WTC11 (cell line): ENCODE measurements at regions not wholly inside any gene's neighbourhood (a gene's known extent, or its start where the extent isn't known, plus 50 kb on each side); places are given as distances from the start of the nearest gene placed in this dataset.
"Not testable (repeated sequence)": the region's sequence is repeated elsewhere in the genome, so short reads cannot be mapped to it uniquely, and the experiment has no call there.

Source experiments
- ATF3 ChIP-seq: sonication (generic); formaldehyde crosslinking; conservative IDR thresholded peaks from 2 replicates; pipeline ENCODE4 v1.8.1; 2022; ENCODE audit warnings: mild to moderate bottlenecking, missing genetic modification reagents
- CREM ChIP-seq: sonication (generic); formaldehyde crosslinking; IDR thresholded peaks from 2 replicates; pipeline ENCODE4 v1.8.1; 2022; ENCODE audit warnings: mild to moderate bottlenecking, missing genetic modification reagents, moderate library complexity
- NFYB ChIP-seq: sonication (generic); formaldehyde crosslinking; conservative IDR thresholded peaks from 2 replicates; pipeline ENCODE4 v1.8.0; 2022; ENCODE audit warnings: low read depth, missing genetic modification reagents
- NR2C2 ChIP-seq: sonication (generic); formaldehyde crosslinking; IDR thresholded peaks from 2 replicates; pipeline ENCODE4 v1.8.0; 2022; ENCODE audit warnings: mild to moderate bottlenecking, missing genetic modification reagents
- SMAD4 ChIP-seq: sonication (generic); formaldehyde crosslinking; IDR thresholded peaks from 2 replicates; pipeline ENCODE4 v1.8.0; 2022; ENCODE audit warnings: mild to moderate bottlenecking, missing genetic modification reagents
- SP1 ChIP-seq: sonication (generic); formaldehyde crosslinking; conservative IDR thresholded peaks from 2 replicates; pipeline ENCODE4 v1.8.1; 2022; ENCODE audit warnings: missing genetic modification reagents
- ZNF263 ChIP-seq: sonication (generic); formaldehyde crosslinking; IDR thresholded peaks from 2 replicates; pipeline ENCODE4 v1.8.1; 2022; ENCODE audit warnings: low read depth, mild to moderate bottlenecking, moderate library complexity, missing genetic modification reagents
- ZNF317 ChIP-seq: sonication (generic); formaldehyde crosslinking; IDR thresholded peaks from 2 replicates; pipeline ENCODE4 v1.8.1; 2023; ENCODE audit warnings: low read depth, mild to moderate bottlenecking, moderate library complexity, missing genetic modification reagents, borderline replicate concordance
- TF ChIP-seq, protein P1 (sequence below): fragments of 200-600 bp; IDR thresholded peaks from 2 replicates; pipeline ENCODE4 v1.8.0; 2022; ENCODE audit warnings: antibody characterized with exemption
- TF ChIP-seq, protein P2 (sequence below): sonication (generic); formaldehyde crosslinking; IDR thresholded peaks from 2 replicates; pipeline ENCODE4 v1.8.1; 2022; ENCODE audit warnings: low read depth, missing genetic modification reagents, borderline replicate concordance

DNA sequence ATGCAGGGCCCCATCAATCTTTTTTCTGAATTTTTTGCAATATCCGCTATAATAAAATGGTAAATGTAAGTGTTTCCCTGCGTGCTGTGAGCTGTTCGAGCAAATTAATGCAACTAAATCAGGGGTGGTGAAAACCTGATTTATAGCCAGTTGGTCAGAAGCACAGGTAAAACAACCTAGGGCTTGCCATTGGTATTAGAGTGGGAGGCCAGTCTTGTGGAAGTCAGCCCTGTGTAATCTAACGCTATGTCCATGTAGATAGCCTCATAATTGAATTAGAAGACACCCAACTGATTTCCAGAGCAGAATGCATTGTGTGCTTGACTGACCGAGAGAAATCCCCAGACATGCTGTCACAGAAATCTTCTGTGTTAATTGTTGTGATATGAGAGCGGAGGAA, 126.8 kb upstream of the GPR39 start:
- TF ChIP-seq, protein P1, sequence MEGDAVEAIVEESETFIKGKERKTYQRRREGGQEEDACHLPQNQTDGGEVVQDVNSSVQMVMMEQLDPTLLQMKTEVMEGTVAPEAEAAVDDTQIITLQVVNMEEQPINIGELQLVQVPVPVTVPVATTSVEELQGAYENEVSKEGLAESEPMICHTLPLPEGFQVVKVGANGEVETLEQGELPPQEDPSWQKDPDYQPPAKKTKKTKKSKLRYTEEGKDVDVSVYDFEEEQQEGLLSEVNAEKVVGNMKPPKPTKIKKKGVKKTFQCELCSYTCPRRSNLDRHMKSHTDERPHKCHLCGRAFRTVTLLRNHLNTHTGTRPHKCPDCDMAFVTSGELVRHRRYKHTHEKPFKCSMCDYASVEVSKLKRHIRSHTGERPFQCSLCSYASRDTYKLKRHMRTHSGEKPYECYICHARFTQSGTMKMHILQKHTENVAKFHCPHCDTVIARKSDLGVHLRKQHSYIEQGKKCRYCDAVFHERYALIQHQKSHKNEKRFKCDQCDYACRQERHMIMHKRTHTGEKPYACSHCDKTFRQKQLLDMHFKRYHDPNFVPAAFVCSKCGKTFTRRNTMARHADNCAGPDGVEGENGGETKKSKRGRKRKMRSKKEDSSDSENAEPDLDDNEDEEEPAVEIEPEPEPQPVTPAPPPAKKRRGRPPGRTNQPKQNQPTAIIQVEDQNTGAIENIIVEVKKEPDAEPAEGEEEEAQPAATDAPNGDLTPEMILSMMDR: not testable (repeated sequence)
- not testable (repeated sequence) for TF ChIP-seq ZNF263, NFYB, ATF3, ZNF317, SMAD4, NR2C2, CREM, SP1 (CRISPR knock-in tag)
- TF ChIP-seq, protein P2, sequence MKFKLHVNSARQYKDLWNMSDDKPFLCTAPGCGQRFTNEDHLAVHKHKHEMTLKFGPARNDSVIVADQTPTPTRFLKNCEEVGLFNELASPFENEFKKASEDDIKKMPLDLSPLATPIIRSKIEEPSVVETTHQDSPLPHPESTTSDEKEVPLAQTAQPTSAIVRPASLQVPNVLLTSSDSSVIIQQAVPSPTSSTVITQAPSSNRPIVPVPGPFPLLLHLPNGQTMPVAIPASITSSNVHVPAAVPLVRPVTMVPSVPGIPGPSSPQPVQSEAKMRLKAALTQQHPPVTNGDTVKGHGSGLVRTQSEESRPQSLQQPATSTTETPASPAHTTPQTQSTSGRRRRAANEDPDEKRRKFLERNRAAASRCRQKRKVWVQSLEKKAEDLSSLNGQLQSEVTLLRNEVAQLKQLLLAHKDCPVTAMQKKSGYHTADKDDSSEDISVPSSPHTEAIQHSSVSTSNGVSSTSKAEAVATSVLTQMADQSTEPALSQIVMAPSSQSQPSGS: not testable (repeated sequence)
